ENCODE measurements at regions not wholly inside any gene's neighbourhood (a gene's known extent, or its start where the extent isn't known, plus 50 kb on each side); places are given as distances from the start of the nearest gene placed in this dataset.

- TF ChIP-seq CTCF (conservative IDR thresholded peaks at IDR 0.05 in 1 of 2, IDR thresholded peaks at IDR 0.05 in 1 of 2; ENCODE audit: low read depth in 1 of 2, low read length in 2 of 2) (no peak), EZH2 (IDR thresholded peaks at IDR 0.05; ENCODE audit: low read length, missing control alignments) (no peak)
Measured at GRCh38 chr4:160717848-160718247, 1446.0 kb downstream of the FSTL5 start.

Data from fibroblast of lung (primary cell).